PC-9 (cell line): ENCODE measurements at regions not wholly inside any gene's neighbourhood (a gene's known extent, or its start where the extent isn't known, plus 50 kb on each side); places are given as distances from the start of the nearest gene placed in this dataset.

Experiments used
- CTCF ChIP-seq: fragments of 200-600 bp; sonication (generic); conservative IDR thresholded peaks from 2 replicates; pipeline ENCODE4 v1.6.1; 2017; ENCODE audit warnings: mixed run types, antibody characterized with exemption, mild to moderate bottlenecking, moderate library complexity
- EZH2 ChIP-seq: fragments of 200-600 bp; sonication (generic); IDR thresholded peaks from 2 replicates; pipeline ENCODE4 v1.8.0; 2017; ENCODE audit warnings: antibody characterized with exemption, low read depth

GRCh38 chr5:57422341-57422740 lies 60.3 kb downstream of the ACTBL2 start:
- TF ChIP-seq CTCF (no peak), EZH2 (no peak)
